Fibroblast of skin of right biceps (primary cell): ENCODE measurements at regions not wholly inside any gene's neighbourhood (a gene's known extent, or its start where the extent isn't known, plus 50 kb on each side); places are given as distances from the start of the nearest gene placed in this dataset.

ENCODE experiments used
- DNase-seq: peaks from one replicate; pipeline ENCODE4 v3.0.0-alpha.2; 2013

GRCh38 chr4:17095771-17096170, 197.3 kb upstream of the LDB2 start:
- DNase-seq = no peak

GRCh38 chr4:17094876-17095210, 196.4 kb upstream of the LDB2 start:
- peak; percentile 60 for DNase-seq

GRCh38 chr4:17094159-17094875, 195.9 kb upstream of the LDB2 start:
- DNase-seq = no peak

GRCh38 chr4:17093481-17093880, 195.0 kb upstream of the LDB2 start:
- DNase-seq = no peak

GRCh38 chr4:17092736-17093437, 194.4 kb upstream of the LDB2 start:
- peak; percentile 52 for DNase-seq

- DNase-seq = no peak
Measured at GRCh38 chr4:17091104-17091503, 192.7 kb upstream of the LDB2 start.

- DNase-seq = no peak
Measured at GRCh38 chr4:17090063-17090462, 191.6 kb upstream of the LDB2 start.

GRCh38 chr4:17085416-17085815, 187.0 kb upstream of the LDB2 start:
- DNase-seq = no peak

- peak; percentile 76 for DNase-seq
Measured at GRCh38 chr4:17082186-17082585, 183.7 kb upstream of the LDB2 start.

- DNase-seq = no peak
Measured at GRCh38 chr4:17081179-17081578, 182.7 kb upstream of the LDB2 start.

- DNase-seq = no peak
Measured at GRCh38 chr4:17077105-17077504, 178.7 kb upstream of the LDB2 start.

GRCh38 chr4:17072483-17072882, 174.0 kb upstream of the LDB2 start:
- no peak for DNase-seq

- DNase-seq = peak; percentile 57
Measured at GRCh38 chr4:17068891-17069290, 170.4 kb upstream of the LDB2 start.

- peak; percentile 68 for DNase-seq
Measured at GRCh38 chr4:17068392-17068791, 169.9 kb upstream of the LDB2 start.

GRCh38 chr4:17066972-17067371, 168.5 kb upstream of the LDB2 start:
- peak; percentile 96 for DNase-seq

GRCh38 chr4:17066236-17066635, 167.8 kb upstream of the LDB2 start:
- DNase-seq = peak; percentile 61

- DNase-seq = peak; percentile 85
Measured at GRCh38 chr4:17065821-17066220, 167.4 kb upstream of the LDB2 start.

- no peak for DNase-seq
Measured at GRCh38 chr4:17064959-17065358, 166.5 kb upstream of the LDB2 start.

GRCh38 chr4:17063888-17064287, 165.4 kb upstream of the LDB2 start:
- peak; percentile 95 for DNase-seq

- DNase-seq = no peak
Measured at GRCh38 chr4:17060230-17060629, 161.8 kb upstream of the LDB2 start.

- peak; percentile 70 for DNase-seq
Measured at GRCh38 chr4:17058916-17059741, 160.7 kb upstream of the LDB2 start.

- peak; percentile 58 for DNase-seq
Measured at GRCh38 chr4:17058536-17058915, 160.1 kb upstream of the LDB2 start.

GRCh38 chr4:17057035-17057434, 158.6 kb upstream of the LDB2 start:
- DNase-seq = no peak

- peak; percentile 93 for DNase-seq
Measured at GRCh38 chr4:17055788-17056187, 157.3 kb upstream of the LDB2 start.
